Activated CD8-positive, alpha-beta memory T cell treated with anti-CD3 and anti-CD28 coated beads for 4 hours (primary cell): ENCODE measurements at regions not wholly inside any gene's neighbourhood (a gene's known extent, or its start where the extent isn't known, plus 50 kb on each side); places are given as distances from the start of the nearest gene placed in this dataset.
A peak's percentile ranks its signal among the peaks of the same experiment; 100 is the strongest.
"Not testable (repeated sequence)": the region's sequence is repeated elsewhere in the genome, so short reads cannot be mapped to it uniquely, and the experiment has no call there.

Experiments
- DNase-seq, 2 donors: peaks; one replicate each; pipeline ENCODE4 v3.0.0-alpha.2; 2020; ENCODE audit warnings: low read depth in 2 of 2

GRCh38 chr12:11978726-11979384 lies 91.9 kb upstream of the BCL2L14 start:
- DNase-seq: no peak

- no peak for DNase-seq
Observed at GRCh38 chr12:11980115-11980514, 90.6 kb upstream of the BCL2L14 start.

GRCh38 chr12:11981121-11981733 lies 89.5 kb upstream of the BCL2L14 start:
- DNase-seq: no peak

GRCh38 chr12:11984417-11984816 lies 86.3 kb upstream of the BCL2L14 start:
- DNase-seq: no peak

- DNase-seq: no peak
Observed at GRCh38 chr12:11986165-11986564, 84.6 kb upstream of the BCL2L14 start.

GRCh38 chr12:11987901-11988300 lies 82.8 kb upstream of the BCL2L14 start:
- no peak for DNase-seq

- no peak for DNase-seq
Observed at GRCh38 chr12:11991604-11992003, 79.1 kb upstream of the BCL2L14 start.

- DNase-seq: no peak
Observed at GRCh38 chr12:11992515-11992914, 78.2 kb upstream of the BCL2L14 start.

- not testable (repeated sequence) for DNase-seq
Observed at GRCh38 chr12:11998307-11998943, 72.3 kb upstream of the BCL2L14 start.

- DNase-seq: no peak
Observed at GRCh38 chr12:11998944-11999315, 71.8 kb upstream of the BCL2L14 start.

- no peak for DNase-seq
Observed at GRCh38 chr12:12003609-12004008, 67.1 kb upstream of the BCL2L14 start.

GRCh38 chr12:12004524-12004923 lies 66.2 kb upstream of the BCL2L14 start:
- no peak for DNase-seq

GRCh38 chr12:12007001-12007712 lies 63.6 kb upstream of the BCL2L14 start:
- peak; percentile 42 to 67 for DNase-seq

GRCh38 chr12:12007713-12008231 lies 63.0 kb upstream of the BCL2L14 start:
- DNase-seq: no peak

GRCh38 chr12:12008232-12008850 lies 62.4 kb upstream of the BCL2L14 start:
- DNase-seq: no peak

GRCh38 chr12:12008931-12009611 lies 61.7 kb upstream of the BCL2L14 start:
- no peak for DNase-seq

- DNase-seq: not testable (repeated sequence)
Observed at GRCh38 chr12:12009749-12010276, 60.9 kb upstream of the BCL2L14 start.

- peak in 1 of 2 donors; percentile 26 for DNase-seq
Observed at GRCh38 chr12:12010277-12011039, 60.3 kb upstream of the BCL2L14 start.

- no peak for DNase-seq
Observed at GRCh38 chr12:12011880-12012260, 58.9 kb upstream of the BCL2L14 start.

GRCh38 chr12:12015073-12015685 lies 55.6 kb upstream of the BCL2L14 start:
- no peak for DNase-seq
